ENCODE measurements at regions not wholly inside any gene's neighbourhood (a gene's known extent, or its start where the extent isn't known, plus 50 kb on each side); places are given as distances from the start of the nearest gene placed in this dataset.

DNA sequence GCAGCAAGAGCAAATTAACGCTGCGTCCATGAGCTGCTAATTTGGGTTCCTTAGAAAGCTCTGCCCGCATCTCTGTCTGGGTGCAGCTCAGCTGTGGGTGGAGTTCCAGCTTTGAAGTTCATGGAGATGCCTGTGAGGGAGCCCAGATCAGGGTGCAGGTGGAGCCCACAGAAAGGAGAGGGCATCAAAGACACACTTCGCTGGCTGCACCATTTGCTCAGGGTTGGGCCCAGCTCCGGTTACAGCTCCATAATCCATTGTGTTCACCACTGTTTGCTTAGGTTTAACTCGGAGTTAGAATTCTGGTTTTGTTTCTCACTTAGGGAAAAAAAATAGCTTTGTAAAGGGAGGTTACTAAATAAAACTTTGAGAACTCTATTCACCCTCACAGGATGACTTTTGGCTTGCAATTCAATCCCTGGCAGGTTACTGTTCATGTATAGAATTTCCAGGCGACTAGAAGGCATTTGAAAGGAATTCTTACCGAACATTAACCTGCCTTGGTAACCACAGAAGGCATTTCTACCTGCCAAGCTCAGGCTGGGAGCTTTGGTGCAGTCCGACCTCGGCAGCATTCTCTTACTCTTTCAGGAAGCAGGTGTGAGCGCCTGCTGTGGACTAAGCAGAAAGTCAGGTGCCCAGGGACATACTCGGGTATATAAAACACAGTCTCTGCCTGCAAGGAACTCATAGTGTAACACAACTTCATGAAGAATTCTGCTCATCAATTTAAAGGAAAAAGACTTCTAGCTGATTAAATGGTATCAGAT, 179.5 kb upstream of the RNF32 start:
- FAIRE-seq: no peak
- no peaks in the 10 kb centered on the region for H4K20me1 ChIP-seq (replicated peaks; ENCODE audit: control insufficient read depth, extremely low read depth, insufficient read depth, low read length)
- TF ChIP-seq MYC (IDR thresholded peaks at IDR 0.05; ENCODE audit: low read depth, low read length) (no peak), POLR2A (IDR thresholded peaks at IDR 0.05; ENCODE audit: low read depth, low read length) (no peak)
- no peak for DNase-seq (ENCODE audit: low read depth, low spot score)
- intact Hi-C loops (cut with micrococcal nuclease): no loop called here
- H3K4me3 ChIP-seq (replicated peaks in 1 of 3; ENCODE audit: insufficient read depth in 1 of 3, low read depth in 1 of 3, low read length in 3 of 3): no peak overlapping the region
- H3K4me1 ChIP-seq (ENCODE audit: control insufficient read depth, extremely low read depth, insufficient read depth, low read length): no peaks in the 10 kb centered on the region
- no peaks in the 10 kb centered on the region for H3K27me3 ChIP-seq (ENCODE audit: control insufficient read depth in 2 of 2, insufficient read depth in 2 of 2, low read length in 2 of 2)
- POLR2A ChIA-PET: no interaction called here
- H3K9ac ChIP-seq (replicated peaks; ENCODE audit: extremely low read depth, insufficient read depth, low read length): no peak overlapping the region
- no peaks in the 10 kb centered on the region for H3K9me1 ChIP-seq (replicated peaks; ENCODE audit: control insufficient read depth, extremely low read depth, insufficient read depth, low read length)
- H3K27ac ChIP-seq (ENCODE audit: insufficient read depth, low read depth, low read length): no peak overlapping the region
- no peak overlapping the region for H3K4me2 ChIP-seq (ENCODE audit: insufficient read depth, low read length)
- CTCF ChIA-PET: no interaction called here
- dilution Hi-C loops (cut with MboI; ENCODE audit: extremely low pct_ligation_motif_present, low sequenced_read_pairs): no loop called here
- BruUV-seq (replicated peaks): no TSS peak
- H3K9me3 ChIP-seq (replicated peaks; ENCODE audit: control insufficient read depth, insufficient read depth, low read length): no peaks in the 10 kb centered on the region
- no peaks in the 10 kb centered on the region for H3K36me3 ChIP-seq (ENCODE audit: control insufficient read depth in 2 of 2, extremely low read depth in 1 of 2, insufficient read depth in 2 of 2, low read length in 2 of 2)
- H3K79me2 ChIP-seq (ENCODE audit: control insufficient read depth, insufficient read depth, low read length): no peaks in the 10 kb centered on the region
- H2AFZ ChIP-seq (ENCODE audit: low read depth, low read length): no peak overlapping the region

DNA sequence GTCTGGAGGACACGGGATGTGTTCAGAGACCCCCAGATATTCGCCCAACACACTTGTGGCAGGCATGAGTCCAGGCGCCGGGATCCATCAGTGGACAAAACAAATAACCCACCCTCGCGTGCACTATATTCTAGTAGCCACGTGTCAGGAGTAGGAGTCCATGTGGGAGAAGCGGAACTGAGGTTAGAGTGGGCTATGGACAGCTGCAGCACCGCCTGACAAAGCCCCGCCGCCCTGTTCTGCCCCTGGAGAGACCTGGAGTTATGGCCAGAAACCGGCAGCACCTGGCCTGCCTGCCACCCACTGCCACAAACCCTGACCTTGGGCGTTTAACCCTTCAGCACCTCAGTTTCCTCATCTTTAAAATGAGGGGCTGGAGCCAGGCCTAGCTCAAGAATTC, 181.0 kb upstream of the RNF32 start:
- FAIRE-seq: no peak
- dilution Hi-C loops (cut with MboI; ENCODE audit: extremely low pct_ligation_motif_present, low sequenced_read_pairs): no loop called here
- no peaks in the 10 kb centered on the region for H3K79me2 ChIP-seq (ENCODE audit: control insufficient read depth, insufficient read depth, low read length)
- no peak for DNase-seq (ENCODE audit: low read depth, low spot score)
- no peak overlapping the region for H3K27ac ChIP-seq (ENCODE audit: insufficient read depth, low read depth, low read length)
- BruUV-seq (replicated peaks): no TSS peak
- CTCF ChIA-PET: no interaction called here
- no peak overlapping the region for H2AFZ ChIP-seq (ENCODE audit: low read depth, low read length)
- TF ChIP-seq POLR2AphosphoS5 (IDR thresholded peaks at IDR 0.05; ENCODE audit: insufficient read depth, low read depth, low read length) (no peak), POLR2A (IDR thresholded peaks at IDR 0.05; ENCODE audit: low read depth, low read length) (no peak), JUN (IDR thresholded peaks at IDR 0.05; ENCODE audit: borderline replicate concordance, insufficient read depth, insufficient read length, low read depth) (no peak), EZH2 (IDR thresholded peaks at IDR 0.05; ENCODE audit: borderline replicate concordance, low read depth, low read length, severe bottlenecking) (no peak), GATA2 (IDR thresholded peaks at IDR 0.05; ENCODE audit: insufficient read depth, insufficient read length, low read depth, low read length) (no peak), MYC (IDR thresholded peaks at IDR 0.05; ENCODE audit: low read depth, low read length) (no peak)
- TF ChIP-seq, protein P1, sequence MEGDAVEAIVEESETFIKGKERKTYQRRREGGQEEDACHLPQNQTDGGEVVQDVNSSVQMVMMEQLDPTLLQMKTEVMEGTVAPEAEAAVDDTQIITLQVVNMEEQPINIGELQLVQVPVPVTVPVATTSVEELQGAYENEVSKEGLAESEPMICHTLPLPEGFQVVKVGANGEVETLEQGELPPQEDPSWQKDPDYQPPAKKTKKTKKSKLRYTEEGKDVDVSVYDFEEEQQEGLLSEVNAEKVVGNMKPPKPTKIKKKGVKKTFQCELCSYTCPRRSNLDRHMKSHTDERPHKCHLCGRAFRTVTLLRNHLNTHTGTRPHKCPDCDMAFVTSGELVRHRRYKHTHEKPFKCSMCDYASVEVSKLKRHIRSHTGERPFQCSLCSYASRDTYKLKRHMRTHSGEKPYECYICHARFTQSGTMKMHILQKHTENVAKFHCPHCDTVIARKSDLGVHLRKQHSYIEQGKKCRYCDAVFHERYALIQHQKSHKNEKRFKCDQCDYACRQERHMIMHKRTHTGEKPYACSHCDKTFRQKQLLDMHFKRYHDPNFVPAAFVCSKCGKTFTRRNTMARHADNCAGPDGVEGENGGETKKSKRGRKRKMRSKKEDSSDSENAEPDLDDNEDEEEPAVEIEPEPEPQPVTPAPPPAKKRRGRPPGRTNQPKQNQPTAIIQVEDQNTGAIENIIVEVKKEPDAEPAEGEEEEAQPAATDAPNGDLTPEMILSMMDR (IDR thresholded peaks at IDR 0.05; ENCODE audit: extremely low read depth in 1 of 2, insufficient read depth in 1 of 2, low read depth in 1 of 2, low read length in 2 of 2): no peak
- TF ChIP-seq, protein P2, sequence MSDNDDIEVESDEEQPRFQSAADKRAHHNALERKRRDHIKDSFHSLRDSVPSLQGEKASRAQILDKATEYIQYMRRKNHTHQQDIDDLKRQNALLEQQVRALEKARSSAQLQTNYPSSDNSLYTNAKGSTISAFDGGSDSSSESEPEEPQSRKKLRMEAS (IDR thresholded peaks at IDR 0.05; ENCODE audit: insufficient read depth, insufficient read length): no peak
- no peaks in the 10 kb centered on the region for H3K9me1 ChIP-seq (replicated peaks; ENCODE audit: control insufficient read depth, extremely low read depth, insufficient read depth, low read length)
- no peaks in the 10 kb centered on the region for H3K27me3 ChIP-seq (ENCODE audit: control insufficient read depth in 2 of 2, insufficient read depth in 2 of 2, low read length in 2 of 2)
- intact Hi-C loops (cut with micrococcal nuclease): no loop called here
- H3K36me3 ChIP-seq (ENCODE audit: control insufficient read depth in 2 of 2, extremely low read depth in 1 of 2, insufficient read depth in 2 of 2, low read length in 2 of 2): no peaks in the 10 kb centered on the region
- no peak overlapping the region for H3K4me3 ChIP-seq (replicated peaks in 1 of 3; ENCODE audit: insufficient read depth in 1 of 3, low read depth in 1 of 3, low read length in 3 of 3)
- no peaks in the 10 kb centered on the region for H3K9me3 ChIP-seq (replicated peaks; ENCODE audit: control insufficient read depth, insufficient read depth, low read length)
- POLR2A ChIA-PET: no interaction called here
- H3K4me2 ChIP-seq (ENCODE audit: insufficient read depth, low read length): no peak overlapping the region
- H3K9ac ChIP-seq (replicated peaks; ENCODE audit: extremely low read depth, insufficient read depth, low read length): no peak overlapping the region
- H3K4me1 ChIP-seq (ENCODE audit: control insufficient read depth, extremely low read depth, insufficient read depth, low read length): no peaks in the 10 kb centered on the region
- no peaks in the 10 kb centered on the region for H4K20me1 ChIP-seq (replicated peaks; ENCODE audit: control insufficient read depth, extremely low read depth, insufficient read depth, low read length)
